GM12872 (cell line): ENCODE measurements at regions not wholly inside any gene's neighbourhood (a gene's known extent, or its start where the extent isn't known, plus 50 kb on each side); places are given as distances from the start of the nearest gene placed in this dataset.

Experiments used
- CTCF ChIP-seq: IDR thresholded peaks from 3 replicates; pipeline ENCODE4 v1.5.1; 2011; ENCODE audit warnings: low read depth, mild to moderate bottlenecking, low read length, moderate library complexity; ENCODE audit not compliant: insufficient read depth

GRCh38 chr4:43233321-43233720 is 340.8 kb downstream of the GRXCR1 start:
- no peak for TF ChIP-seq CTCF

GRCh38 chr4:43234626-43235415 is 342.3 kb downstream of the GRXCR1 start:
- TF ChIP-seq CTCF: no peak

GRCh38 chr4:43238008-43238407 is 345.5 kb downstream of the GRXCR1 start:
- TF ChIP-seq CTCF: no peak

- TF ChIP-seq CTCF: no peak
These were observed 346.1 kb downstream of the GRXCR1 start for GRCh38 chr4:43238585-43238984.

- TF ChIP-seq CTCF: no peak
These were observed 348.6 kb downstream of the GRXCR1 start for GRCh38 chr4:43241104-43241503.

GRCh38 chr4:43242606-43243005 is 350.1 kb downstream of the GRXCR1 start:
- TF ChIP-seq CTCF: no peak

- no peak for TF ChIP-seq CTCF
These were observed 351.1 kb downstream of the GRXCR1 start for GRCh38 chr4:43243433-43244116.
